GM23338 (cell line): ENCODE measurements at regions not wholly inside any gene's neighbourhood (a gene's known extent, or its start where the extent isn't known, plus 50 kb on each side); places are given as distances from the start of the nearest gene placed in this dataset.

Source experiments
- ATAC-seq: fragments of 200-7000 bp; cut with Tn5 transposase; 3 replicates; pipeline ENCODE4 v1.9.1; 2020
- DNase-seq: peaks from one replicate; pipeline ENCODE4 v3.0.0-alpha.2; 2015; ENCODE audit warnings: low spot score
- H2AFZ ChIP-seq: fragments of 200-600 bp; sonication (generic); 2 replicates; pipeline ENCODE4 v1.8.0; 2016; ENCODE audit warnings: antibody characterized with exemption, mild to moderate bottlenecking, moderate library complexity
- H3F3A ChIP-seq: fragments of 200-600 bp; sonication (generic); replicated peaks from 2 replicates; pipeline ENCODE4 v1.8.0; 2017; ENCODE audit warnings: antibody characterized with exemption, mixed run types, low read depth
- H3K27ac ChIP-seq: fragments of 200-600 bp; sonication (generic); 2 replicates; pipeline ENCODE4 v1.6.1; 2016; ENCODE audit warnings: low read depth
- H3K27me3 ChIP-seq: fragments of 200-600 bp; sonication (generic); 2 replicates; pipeline ENCODE4 v1.8.0; 2016; ENCODE audit warnings: mild to moderate bottlenecking, mixed run types, moderate library complexity; ENCODE audit not compliant: insufficient read depth
- H3K36me3 ChIP-seq: fragments of 200-600 bp; sonication (generic); 2 replicates; pipeline ENCODE4 v1.8.0; 2016; ENCODE audit warnings: mild to moderate bottlenecking; ENCODE audit not compliant: insufficient read depth
- H3K4me1 ChIP-seq: fragments of 200-600 bp; sonication (generic); 2 replicates; pipeline ENCODE4 v1.8.0; 2016; ENCODE audit warnings: mild to moderate bottlenecking, moderate library complexity; ENCODE audit not compliant: insufficient read depth
- H3K4me2 ChIP-seq: fragments of 200-600 bp; sonication (generic); 2 replicates; pipeline ENCODE4 v1.7.1; 2017; ENCODE audit warnings: mixed run types
- H3K4me3 ChIP-seq: fragments of 200-600 bp; sonication (generic); 2 replicates; pipeline ENCODE4 v1.6.1; 2016; ENCODE audit warnings: mixed run types
- H3K79me2 ChIP-seq: fragments of 200-600 bp; sonication (generic); replicated peaks from 2 replicates; pipeline ENCODE4 v1.8.0; 2017; ENCODE audit warnings: mild to moderate bottlenecking; ENCODE audit not compliant: insufficient read depth
- H3K9me2 ChIP-seq: fragments of 200-600 bp; sonication (generic); 2 replicates; pipeline ENCODE4 v1.8.0; 2017; ENCODE audit not compliant: insufficient read depth
- H4K20me1 ChIP-seq: fragments of 200-600 bp; sonication (generic); replicated peaks from 2 replicates; pipeline ENCODE4 v1.8.0; 2017; ENCODE audit warnings: mild to moderate bottlenecking; ENCODE audit not compliant: insufficient read depth
- H3K27ac Mint-ChIP-seq: 2 replicates; pipeline ENCODE4 v1.8.0; 2020; ENCODE audit warnings: inconsistent platforms, mild to moderate bottlenecking, moderate library complexity, mixed read lengths
- H3K27me3 Mint-ChIP-seq: 3 replicates; pipeline ENCODE4 v1.8.0; 2022; ENCODE audit warnings: low read depth, mild to moderate bottlenecking, moderate library complexity, mixed read lengths, inconsistent platforms; ENCODE audit not compliant: insufficient read depth, poor library complexity
- H3K36me3 Mint-ChIP-seq: 3 replicates; pipeline ENCODE4 v1.8.0; 2021; ENCODE audit warnings: low read depth, mild to moderate bottlenecking, inconsistent platforms, moderate library complexity, mixed read lengths
- H3K4me1 Mint-ChIP-seq: 3 replicates; pipeline ENCODE4 v1.8.0; 2020; ENCODE audit warnings: mild to moderate bottlenecking, inconsistent platforms, mixed read lengths
- H3K4me3 Mint-ChIP-seq: 3 replicates; pipeline ENCODE4 v1.8.0; 2021; ENCODE audit warnings: moderate library complexity, mild to moderate bottlenecking, inconsistent platforms, mixed read lengths
- H3K9me3 Mint-ChIP-seq: 3 replicates; pipeline ENCODE4 v1.8.0; 2020; ENCODE audit warnings: moderate library complexity, mild to moderate bottlenecking, inconsistent platforms, mixed read lengths
- CREB1 ChIP-seq: fragments of 250-450 bp; sonication (Bioruptor Pico); IDR thresholded peaks from 2 replicates; pipeline ENCODE4 v1.5.0; 2020; ENCODE audit warnings: low read depth, mild to moderate bottlenecking, moderate library complexity
- CTCF ChIP-seq, 2 experiments: fragments of 200-600 bp in 1 of 2; sonication (generic) in 1 of 2; conservative IDR thresholded peaks; 2 replicates each; pipeline versions ENCODE4 v1.5.1 to v1.6.1; 2016 to 2017; ENCODE audit warnings: antibody characterized with exemption in 2 of 2, low read depth in 2 of 2, mild to moderate bottlenecking in 2 of 2, moderate library complexity in 1 of 2
- ETS1 ChIP-seq: IDR thresholded peaks from 2 replicates; pipeline ENCODE4 v1.6.1; 2016; ENCODE audit warnings: antibody characterized with exemption
- EZH2 ChIP-seq: fragments of 200-600 bp; sonication (generic); IDR thresholded peaks from one replicate; pipeline ENCODE4 v1.8.0; 2017; ENCODE audit warnings: antibody characterized with exemption, mild to moderate bottlenecking, low read depth; ENCODE audit not compliant: unreplicated experiment
- EZH2phosphoT487 ChIP-seq: fragments of 200-600 bp; sonication (generic); IDR thresholded peaks from one replicate; pipeline ENCODE4 v1.8.1; 2018; ENCODE audit warnings: antibody characterized with exemption; ENCODE audit not compliant: unreplicated experiment
- JUNB ChIP-seq: IDR thresholded peaks from one replicate; pipeline ENCODE4 v1.6.1; 2016; ENCODE audit warnings: antibody characterized with exemption; ENCODE audit not compliant: unreplicated experiment
- NANOG ChIP-seq: IDR thresholded peaks from 2 replicates; pipeline ENCODE4 v1.6.1; 2016; ENCODE audit warnings: antibody characterized with exemption, borderline replicate concordance
- POLR2AphosphoS5 ChIP-seq: IDR thresholded peaks from 2 replicates; pipeline ENCODE4 v1.6.1; 2016; ENCODE audit warnings: antibody characterized with exemption, low read depth
- STAT1 ChIP-seq: IDR thresholded peaks from one replicate; pipeline ENCODE4 v1.6.1; 2016; ENCODE audit warnings: antibody characterized with exemption; ENCODE audit not compliant: unreplicated experiment
- ZNF114 ChIP-seq: fragments of 250-450 bp; sonication (Bioruptor Pico); IDR thresholded peaks from 2 replicates; pipeline ENCODE4 v1.5.0; 2020; ENCODE audit warnings: mild to moderate bottlenecking, moderate library complexity
- ZNF331 ChIP-seq: fragments of 250-450 bp; sonication (Bioruptor Pico); IDR thresholded peaks from 2 replicates; pipeline ENCODE4 v1.5.0; 2020; ENCODE audit warnings: low read depth, mild to moderate bottlenecking, moderate library complexity
- ZNF462 ChIP-seq: fragments of 250-450 bp; sonication (Bioruptor Pico); IDR thresholded peaks from 2 replicates; pipeline ENCODE4 v1.5.0; 2020; ENCODE audit warnings: mild to moderate bottlenecking, moderate library complexity

- no peak overlapping the region for H3K4me2 ChIP-seq
- no peak overlapping the region for H3K4me3 ChIP-seq
- no peaks in the 10 kb centered on the region; the same call in 2 of the 3 replicates for H3K9me3 Mint-ChIP-seq
- no peaks in the 10 kb centered on the region for H3K9me2 ChIP-seq
- H3K4me3 Mint-ChIP-seq: no peak overlapping the region
- H3K79me2 ChIP-seq: no peaks in the 10 kb centered on the region
- H3K4me1 ChIP-seq: peaks cover 13% of the 10 kb centered on the region
- H3K4me1 Mint-ChIP-seq: peaks cover 33% of the 10 kb centered on the region
- H3K27me3 ChIP-seq: peaks cover 21% of the 10 kb centered on the region
- TF ChIP-seq EZH2phosphoT487 (no peak), NANOG (no peak)
- no peaks in the 10 kb centered on the region for H3K36me3 ChIP-seq
- DNase-seq (no peak), ATAC-seq (no peak)
- peaks cover 11% of the 10 kb centered on the region; the same call in 1 of the 2 replicates for H3F3A ChIP-seq
- no peak overlapping the region for H2AFZ ChIP-seq
- no peaks in the 10 kb centered on the region; the same call in none of the 2 replicates for H4K20me1 ChIP-seq
- H3K27me3 Mint-ChIP-seq: peaks cover 16% of the 10 kb centered on the region
- no peak overlapping the region for H3K27ac Mint-ChIP-seq
- no peaks in the 10 kb centered on the region; the same call in 2 of the 3 replicates for H3K36me3 Mint-ChIP-seq
- H3K27ac ChIP-seq: no peak overlapping the region
Observed at GRCh38 chr5:175800656-175801081, 70.7 kb upstream of the CPLX2 start.

GRCh38 chr5:175802361-175802760 is 69.0 kb upstream of the CPLX2 start:
- peaks cover 10% of the 10 kb centered on the region for H3K27me3 Mint-ChIP-seq
- no peaks in the 10 kb centered on the region; the same call in 1 of the 2 replicates for H4K20me1 ChIP-seq
- peaks cover 27% of the 10 kb centered on the region for H3K4me1 Mint-ChIP-seq
- H3K27me3 ChIP-seq: peaks cover 12% of the 10 kb centered on the region
- no peak overlapping the region for H3K27ac Mint-ChIP-seq
- no peak overlapping the region for H2AFZ ChIP-seq
- peaks cover 7% of the 10 kb centered on the region for H3K4me1 ChIP-seq
- no peaks in the 10 kb centered on the region for H3K79me2 ChIP-seq
- no peak for DNase-seq
- no peak overlapping the region for H3K27ac ChIP-seq
- no peaks in the 10 kb centered on the region; the same call in 2 of the 3 replicates for H3K36me3 Mint-ChIP-seq
- no peaks in the 10 kb centered on the region; the same call in 2 of the 3 replicates for H3K9me3 Mint-ChIP-seq
- no peak overlapping the region for H3K4me3 Mint-ChIP-seq
- peaks cover 8% of the 10 kb centered on the region; the same call in 1 of the 2 replicates for H3F3A ChIP-seq
- H3K9me2 ChIP-seq: no peaks in the 10 kb centered on the region
- no peaks in the 10 kb centered on the region for H3K36me3 ChIP-seq
- no peak overlapping the region for H3K4me3 ChIP-seq
- no peak for ATAC-seq
- H3K4me2 ChIP-seq: no peak overlapping the region
- TF ChIP-seq STAT1 (no peak), ZNF114 (CRISPR knock-in tag) (no peak), CREB1 (no peak), POLR2AphosphoS5 (no peak), EZH2phosphoT487 (no peak), CTCF (conservative IDR thresholded peaks at IDR 0.05; ENCODE audit: low read depth in 2 of 2) (no peak), NANOG (no peak), EZH2 (no peak), ZNF462 (no peak), JUNB (no peak), ETS1 (no peak), ZNF331 (CRISPR knock-in tag) (no peak)
